Activated naive CD4-positive, alpha-beta T cell treated with anti-CD3 and anti-CD28 coated beads, Interleukin-2, amount 50 U/mL, for 16 hours (primary cell): ENCODE measurements at regions not wholly inside any gene's neighbourhood (a gene's known extent, or its start where the extent isn't known, plus 50 kb on each side); places are given as distances from the start of the nearest gene placed in this dataset.
"Not testable (repeated sequence)": the region's sequence is repeated elsewhere in the genome, so short reads cannot be mapped to it uniquely, and the experiment has no call there.

Experiments used
- DNase-seq: peaks from one replicate; pipeline ENCODE4 v3.0.0-alpha.2; 2020

GRCh38 chr21:31819692-31820091, 53.1 kb upstream of the HUNK start:
- not testable (repeated sequence) for DNase-seq

DNA sequence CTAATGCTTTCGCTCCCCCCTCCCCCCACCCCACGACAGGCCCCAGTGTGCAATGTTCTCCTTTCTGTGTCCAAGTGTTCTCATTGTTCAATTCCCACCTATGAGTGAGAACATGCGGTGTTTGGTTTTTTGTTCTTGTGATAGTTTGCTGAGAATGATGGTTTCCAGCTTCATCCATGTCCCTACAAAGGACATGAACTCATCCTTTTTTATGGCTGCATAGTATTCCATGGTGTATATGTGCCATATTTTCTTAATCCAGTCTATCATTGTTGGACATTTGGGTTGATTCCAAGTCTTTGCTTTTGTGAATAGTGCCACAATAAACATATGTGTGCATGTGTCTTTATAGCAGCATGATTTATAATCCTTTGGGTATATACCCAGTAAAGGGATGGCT, 58.5 kb upstream of the HUNK start:
- not testable (repeated sequence) for DNase-seq

DNA sequence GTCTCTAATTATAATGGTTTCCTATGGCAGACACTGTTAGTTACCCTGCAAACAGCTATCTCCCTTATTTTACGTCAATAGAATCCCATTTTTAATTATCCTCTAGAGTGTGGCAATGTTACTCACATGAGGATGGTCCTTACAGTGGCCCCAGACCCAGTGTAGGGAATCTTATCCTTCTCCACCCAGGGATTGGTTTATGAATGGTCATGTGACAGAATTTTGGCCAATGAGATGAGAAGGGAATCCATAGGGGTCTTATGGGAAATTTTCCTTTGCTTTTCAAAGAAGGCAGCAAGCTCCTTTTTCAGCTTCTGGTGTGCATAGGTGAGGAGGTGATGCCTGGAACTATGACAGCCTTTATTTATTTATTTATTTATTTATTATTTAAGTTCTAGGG, 59.0 kb upstream of the HUNK start:
- DNase-seq, result no peak

DNA sequence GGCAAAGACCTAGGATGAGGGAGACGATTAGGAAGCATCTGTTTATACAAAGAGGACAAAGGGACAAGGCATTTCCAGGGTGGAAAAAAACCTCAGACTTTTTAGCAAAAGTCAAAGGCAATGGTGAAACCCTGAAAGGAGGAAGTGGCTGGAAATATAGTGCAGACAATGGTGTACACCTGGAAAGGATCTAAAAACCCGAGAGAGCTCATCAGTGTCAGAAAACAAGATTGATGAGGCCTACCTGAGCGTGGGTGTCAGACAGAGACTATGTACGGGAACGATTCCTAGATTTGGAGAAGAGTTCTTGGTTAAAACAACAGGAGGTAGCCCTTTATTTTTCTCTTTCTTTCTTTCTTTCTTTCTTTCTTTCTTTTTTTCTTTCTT, 68.8 kb upstream of the HUNK start:
- no peak for DNase-seq

DNA sequence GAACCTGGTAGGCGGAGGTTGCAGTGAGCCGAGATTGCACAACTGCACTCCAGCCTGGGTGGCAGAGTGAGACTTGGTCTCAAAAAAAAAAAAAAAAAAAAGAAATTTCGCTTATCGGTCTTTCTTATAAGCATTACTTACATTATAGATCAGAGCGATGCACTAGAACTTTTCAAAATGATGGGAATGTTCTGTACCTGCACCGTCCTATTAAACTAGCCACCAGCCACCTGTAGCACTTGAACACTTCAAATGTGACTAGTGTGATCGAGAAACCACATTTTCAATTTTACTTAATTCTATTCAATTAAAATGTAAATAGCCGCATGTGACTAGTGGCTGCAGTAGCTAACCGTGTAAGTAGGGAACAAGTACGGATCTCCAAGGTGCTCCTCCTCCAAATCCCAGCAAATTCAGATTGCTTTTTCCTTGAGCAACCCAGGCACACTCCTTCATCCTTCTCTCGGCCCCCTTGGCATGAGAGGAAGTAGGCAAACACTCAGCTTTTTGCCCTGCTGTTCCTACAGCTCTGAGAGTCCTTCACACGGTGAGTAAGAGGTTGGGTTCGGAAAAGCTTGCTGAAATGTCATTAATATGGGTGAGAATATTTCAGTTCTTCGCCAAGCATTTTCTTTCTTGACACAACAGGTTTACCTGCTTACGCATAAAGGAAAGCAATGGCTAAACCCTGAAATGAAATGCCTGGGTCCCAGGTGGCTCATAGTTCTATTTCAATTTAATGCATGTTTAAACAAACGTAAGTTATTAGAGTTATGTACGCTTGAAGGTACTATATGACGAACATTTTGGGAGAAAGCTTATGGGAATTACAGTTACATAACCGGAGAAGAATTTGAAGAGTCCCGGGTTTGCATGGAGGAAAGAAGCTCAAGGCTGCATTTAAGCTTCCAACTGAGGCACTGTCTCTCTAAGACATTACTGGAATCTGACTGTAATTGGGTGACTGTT, 69.5 kb upstream of the HUNK start:
- DNase-seq, result no peak

GRCh38 chr21:31802331-31802730, 70.4 kb upstream of the SCAF4 start:
- DNase-seq, result no peak

DNA sequence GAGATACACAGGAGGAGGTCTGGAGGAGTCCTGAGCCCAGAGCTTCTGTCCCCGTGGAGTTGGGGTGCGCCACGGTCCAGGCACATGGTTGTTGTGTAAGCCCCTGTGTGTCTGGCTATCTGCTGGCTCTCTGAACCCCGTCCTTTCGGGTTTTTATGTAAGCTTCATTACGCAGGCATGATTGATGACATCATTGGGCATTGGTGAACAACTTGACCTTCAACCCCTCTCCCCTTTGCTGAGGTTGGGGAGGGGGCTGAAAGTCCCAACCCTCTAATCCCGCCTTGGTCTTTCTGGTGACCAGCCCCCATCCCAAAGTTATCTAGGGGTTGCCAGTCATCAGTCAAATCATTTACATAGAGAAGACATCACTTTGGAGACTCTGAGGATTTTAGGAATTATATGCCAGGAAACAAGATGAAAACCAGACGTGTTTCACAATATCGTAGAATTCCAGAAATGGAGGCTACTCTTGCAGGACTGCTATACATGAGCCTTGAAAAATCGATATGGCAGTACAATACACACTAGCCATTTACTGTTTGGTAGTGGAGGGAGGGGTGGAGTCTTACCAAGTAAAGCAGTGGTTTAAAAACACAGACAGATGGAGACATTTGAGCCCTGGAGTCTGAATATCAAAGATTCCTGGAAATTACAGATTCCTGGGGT, 69.8 kb upstream of the SCAF4 start:
- no peak for DNase-seq

DNA sequence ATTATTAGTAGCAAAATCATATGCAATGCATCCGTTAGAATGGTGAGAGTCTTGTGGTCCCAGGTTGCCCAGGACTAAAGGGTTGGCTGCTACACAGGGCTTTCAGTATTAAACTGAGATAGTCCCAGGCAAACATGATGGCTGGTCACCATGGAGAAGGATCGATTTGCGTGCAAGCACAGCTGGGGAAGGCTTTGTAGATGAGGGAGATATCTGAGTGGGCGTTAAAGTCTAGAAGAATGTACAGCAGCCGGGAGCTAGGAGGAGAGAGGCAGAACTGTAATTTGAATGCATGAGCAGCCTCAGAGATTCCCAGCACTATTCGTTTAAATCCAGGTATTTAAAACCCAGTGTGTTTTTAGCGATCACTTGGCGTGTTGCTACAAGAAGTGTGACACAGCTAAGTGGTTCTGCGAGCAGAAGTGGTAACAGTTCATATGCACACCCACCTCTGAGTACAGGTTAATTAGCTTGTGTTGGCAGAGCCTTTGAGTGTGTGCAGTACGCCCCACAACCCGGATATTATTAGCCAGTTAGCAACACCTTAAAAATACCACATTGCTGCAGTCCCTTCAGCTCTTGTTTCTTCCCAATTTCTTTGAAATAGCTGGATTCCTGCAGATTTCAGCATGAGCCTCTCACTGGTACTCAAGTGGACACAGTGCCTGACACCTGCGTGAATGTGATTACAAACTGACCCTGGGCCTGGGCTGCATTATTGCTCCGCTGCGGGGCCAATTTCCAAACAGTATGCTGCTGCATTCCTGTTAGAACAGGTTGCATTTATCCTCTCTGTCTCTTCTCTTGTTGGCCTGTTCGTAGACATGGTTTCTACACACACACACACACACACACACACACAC, 67.2 kb upstream of the SCAF4 start:
- DNase-seq, result no peak

DNA sequence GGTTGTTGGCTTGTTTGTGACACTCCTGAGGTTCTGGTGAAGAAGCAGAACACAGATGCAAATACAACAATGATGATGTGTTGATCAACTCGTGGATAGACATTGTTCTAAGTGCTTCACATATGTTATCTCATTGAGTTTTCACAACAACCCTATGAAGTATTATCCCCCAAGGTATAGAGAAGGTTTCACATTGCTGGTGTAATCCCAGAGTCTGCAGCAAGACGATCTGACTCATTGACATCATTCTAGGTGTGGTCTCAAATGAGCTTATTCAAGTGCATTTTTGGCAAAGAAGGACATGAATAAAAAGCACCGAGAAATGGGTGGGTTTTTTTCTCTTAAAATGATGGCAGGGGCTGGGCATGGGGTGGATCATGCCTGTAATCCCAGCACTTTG, 64.1 kb upstream of the SCAF4 start:
- no peak for DNase-seq

GRCh38 chr21:31790420-31790819, 58.5 kb upstream of the SCAF4 start:
- not testable (repeated sequence) for DNase-seq

- DNase-seq, result no peak
These were observed 56.7 kb upstream of the SCAF4 start for GRCh38 chr21:31788581-31788980.

GRCh38 chr21:31787691-31788090, 55.8 kb upstream of the SCAF4 start:
- not testable (repeated sequence) for DNase-seq

GRCh38 chr21:31786164-31786920, 54.4 kb upstream of the SCAF4 start:
- DNase-seq, result no peak

- DNase-seq, result peak; percentile 50
These were observed 53.6 kb upstream of the SCAF4 start for GRCh38 chr21:31785237-31786163.

DNA sequence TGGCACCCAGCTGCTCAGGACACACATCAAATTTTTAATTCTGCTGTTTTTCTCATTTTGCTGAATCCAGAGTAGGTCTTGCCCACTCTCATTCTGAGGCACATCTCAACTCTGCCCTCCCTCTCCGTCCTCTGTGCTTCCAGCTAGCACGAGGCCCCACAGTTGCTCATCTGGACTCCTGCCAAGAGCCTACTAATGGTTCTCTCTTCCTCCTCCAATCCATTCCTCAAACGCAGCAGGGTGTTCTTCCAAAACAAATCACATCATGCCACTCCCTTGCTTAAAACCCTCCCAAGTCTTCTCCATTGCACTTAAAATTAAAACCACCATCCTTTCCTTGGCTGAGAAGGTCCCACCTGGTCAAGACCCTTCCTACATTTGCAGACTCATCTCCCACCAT, 49.8 kb upstream of the SCAF4 start:
- no peak for DNase-seq
